ENCODE measurements at regions not wholly inside any gene's neighbourhood (a gene's known extent, or its start where the extent isn't known, plus 50 kb on each side); places are given as distances from the start of the nearest gene placed in this dataset.

- TF ChIP-seq CTCF (IDR thresholded peaks at IDR 0.05; ENCODE audit: borderline replicate concordance, extremely low read depth, low read length, poor library complexity, severe bottlenecking) = no peak
- TF ChIP-seq EZH2 (IDR thresholded peaks at IDR 0.05; ENCODE audit: borderline replicate concordance, low read depth, low read length, severe bottlenecking) = no peak
Measured at GRCh38 chr15:93722165-93722564, 509.2 kb upstream of the MCTP2 start.
